Right lobe of liver (tissue), 6 donors: ENCODE measurements at regions not wholly inside any gene's neighbourhood (a gene's known extent, or its start where the extent isn't known, plus 50 kb on each side); places are given as distances from the start of the nearest gene placed in this dataset.
"Not testable (repeated sequence)": the region's sequence is repeated elsewhere in the genome, so short reads cannot be mapped to it uniquely, and the experiment has no call there.

ENCODE experiments used
- ATAC-seq, 4 donors: fragments of 200-7000 bp; cut with Tn5 transposase; one replicate each; pipeline ENCODE4 v1.9.1; 2020; ENCODE audit warnings: mild to moderate bottlenecking in 4 of 4, moderate library complexity in 4 of 4
- DNase-seq, 3 donors: peaks; one replicate each; pipeline ENCODE4 v3.0.0-alpha.2; 2020
- H3K27ac ChIP-seq, 3 donors: fragments of 200-600 bp; one replicate each; pipeline ENCODE4 v1.8.0; 2022
- H3K27me3 ChIP-seq, 2 donors: fragments of 200-600 bp; one replicate each; pipeline ENCODE4 v1.8.0; 2022
- H3K36me3 ChIP-seq, 4 donors: fragments of 200-600 bp; sonication (generic) in 1 of 4; one replicate each; pipeline versions ENCODE4 v1.5.1 to v1.8.0; 2017 to 2022; ENCODE audit warnings: control low read depth in 1 of 4
- H3K4me1 ChIP-seq, 4 donors: fragments of 200-600 bp; sonication (generic) in 1 of 4; one replicate each; pipeline versions ENCODE4 v1.5.1 to v1.8.0; 2017 to 2022; ENCODE audit warnings: control low read depth in 1 of 4
- H3K4me3 ChIP-seq, 3 donors: fragments of 200-600 bp; one replicate each; pipeline ENCODE4 v1.8.0; 2022
- H3K9me3 ChIP-seq, 4 donors: fragments of 200-600 bp; sonication (generic) in 1 of 4; one replicate each; pipeline versions ENCODE4 v1.5.1 to v1.8.0; 2017 to 2022; ENCODE audit warnings: control low read depth in 1 of 4
- CTCF ChIP-seq, 4 donors: fragments of 200-600 bp in 3 of 4; fragments of 450-650 bp in 1 of 4; IDR thresholded peaks; one replicate each; pipeline versions ENCODE4 v1.5.1 to v1.8.0; 2016 to 2022; ENCODE audit warnings: antibody characterized with exemption in 4 of 4, mild to moderate bottlenecking in 2 of 4
- POLR2A ChIP-seq: fragments of 450-650 bp; IDR thresholded peaks from one replicate; pipeline ENCODE4 v1.6.1; 2017; ENCODE audit warnings: antibody characterized with exemption, mild to moderate bottlenecking
- WGBS: methylation state at CpG from one replicate; pipeline ENCODE4 v1.1.6; 2018; ENCODE audit warnings: low coverage, low lambda C conversion rate; ENCODE audit not compliant: insufficient coverage; ENCODE audit errors: missing lambda C conversion rate; 5-methylcytosine and 5-hydroxymethylcytosine counted together
- intact Hi-C, 2 donors: fragments of 100-400 bp; cut with DNase I; formaldehyde crosslinking; loops; one replicate each; pipeline versions ENCODE4 v1.11.2 to v1.14.1; 2022
- donor health status: DM: no; HTN: yes; CAD: no.
- donor health status: DM: no; HTN: no; CAD: no.
- donor health status: DM: no; HTN: no; CAD: no.
- donor health status: DM: no; HTN: yes; CAD: no.
- donor health status: DM: no; HTN: yes; CAD: no.

DNA sequence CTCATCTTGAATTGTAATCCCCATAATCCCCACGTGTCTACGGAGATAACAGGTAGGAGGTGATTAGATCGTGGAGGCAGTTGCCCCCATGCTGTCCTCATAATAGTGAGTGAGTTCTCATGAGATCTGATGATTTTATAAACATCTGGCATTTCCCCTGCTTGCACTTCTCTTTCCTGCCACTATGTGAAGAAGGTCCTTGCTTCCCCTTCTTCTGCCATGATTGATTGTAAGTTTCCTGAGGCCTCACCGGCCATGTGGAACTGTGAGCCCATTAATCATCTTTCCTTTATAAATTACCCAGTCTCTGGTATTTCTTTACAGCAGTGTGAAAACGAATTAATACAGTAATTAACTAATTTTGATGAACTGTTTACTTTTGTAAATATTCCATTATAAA lies 582.5 kb downstream of the TSN start:
- no peaks in the 10 kb centered on the region for H3K9me3 ChIP-seq
- H3K27me3 ChIP-seq: no peaks in the 10 kb centered on the region
- H3K36me3 ChIP-seq: no peaks in the 10 kb centered on the region
- H3K27ac ChIP-seq: no peak overlapping the region
- TF ChIP-seq CTCF (IDR thresholded peaks at IDR 0.05): no peak
- no peak for TF ChIP-seq POLR2A
- H3K4me3 ChIP-seq: no peak overlapping the region
- DNase-seq (no peak), ATAC-seq (no peak)
- intact Hi-C loops: no loop called here
- H3K4me1 ChIP-seq: no peaks in the 10 kb centered on the region
- 42% methylated on average over 5 of the region's 5 CpGs for WGBS

DNA sequence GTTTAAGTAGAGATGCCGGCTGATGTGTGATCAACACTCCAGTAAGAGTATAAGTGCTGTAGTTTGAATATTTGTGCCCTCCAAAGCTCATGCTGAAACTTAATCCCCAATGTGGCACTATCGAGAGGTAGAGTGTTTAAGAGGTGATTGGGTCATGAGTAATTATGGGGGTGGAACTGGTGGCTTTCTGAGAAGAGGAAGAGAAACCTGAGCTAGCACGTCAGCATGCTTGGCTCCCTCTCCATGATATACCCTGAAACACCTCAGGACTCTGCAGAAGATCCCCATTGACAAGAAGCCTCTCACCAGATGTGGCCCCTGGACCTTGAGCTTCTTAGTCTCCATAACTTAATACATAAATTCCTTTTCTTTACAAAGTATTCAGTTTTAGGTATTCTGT lies 584.8 kb downstream of the TSN start:
- Histone ChIP-seq H3K4me1 (no peaks in the 10 kb centered on the region), H3K4me3 (no peak overlapping the region), H3K27me3 (no peaks in the 10 kb centered on the region), H3K36me3 (no peaks in the 10 kb centered on the region), H3K9me3 (no peaks in the 10 kb centered on the region), H3K27ac (no peak overlapping the region)
- TF ChIP-seq CTCF (IDR thresholded peaks at IDR 0.05) (no peak), POLR2A (no peak)
- WGBS: 47% methylated on average over 3 of the region's 3 CpGs
- intact Hi-C loops: no loop called here
- DNase-seq (no peak), ATAC-seq (no peak)

DNA sequence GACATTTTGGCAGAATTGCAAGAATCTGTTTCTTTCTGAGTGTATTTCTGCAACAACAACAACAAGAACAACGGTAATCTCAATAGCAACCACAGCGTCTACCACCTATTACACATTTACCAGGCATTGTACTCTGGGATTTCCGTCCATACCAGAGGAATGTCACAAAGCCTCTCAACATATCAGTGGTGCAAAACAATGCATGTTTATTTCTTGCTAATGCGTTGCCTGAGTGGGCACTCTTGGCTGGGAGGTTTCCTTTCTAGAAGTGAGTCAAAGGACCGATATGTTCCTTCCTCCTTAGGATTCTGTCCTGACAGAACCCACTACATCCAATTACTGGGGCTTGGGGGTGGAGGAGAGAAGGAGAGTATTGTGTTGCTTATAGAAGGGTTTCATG lies 585.6 kb downstream of the TSN start:
- H3K4me3 ChIP-seq: no peak overlapping the region
- TF ChIP-seq CTCF (IDR thresholded peaks at IDR 0.05) (no peak), POLR2A (no peak)
- H3K36me3 ChIP-seq: no peaks in the 10 kb centered on the region
- H3K27me3 ChIP-seq: no peaks in the 10 kb centered on the region
- WGBS: 65% methylated on average over 5 of the region's 5 CpGs
- intact Hi-C loops: no loop called here
- ATAC-seq (no peak), DNase-seq (no peak)
- no peak overlapping the region for H3K27ac ChIP-seq
- H3K9me3 ChIP-seq: no peaks in the 10 kb centered on the region
- no peaks in the 10 kb centered on the region for H3K4me1 ChIP-seq

- intact Hi-C loops, H3K27me3 ChIP-seq, H3K27ac ChIP-seq, DNase-seq, ATAC-seq, H3K4me3 ChIP-seq, H3K9me3 ChIP-seq, H3K36me3 ChIP-seq, H3K4me1 ChIP-seq: not testable (repeated sequence)
- 50% methylated on average over 1 of the region's 8 CpGs for WGBS
Measured at GRCh38 chr2:122352151-122352550, 596.7 kb downstream of the TSN start.

- ATAC-seq: no peak
- TF ChIP-seq CTCF (IDR thresholded peaks at IDR 0.05): no peak
Measured at GRCh38 chr2:122357998-122358397, 602.5 kb downstream of the TSN start.

More at GRCh38 chr2:122357998-122358397, 602.5 kb downstream of the TSN start:
- no peaks in the 10 kb centered on the region for H3K9me3 ChIP-seq
- 62% methylated on average over 1 of the region's 1 CpG for WGBS
- no peak overlapping the region for H3K27ac ChIP-seq
- H3K4me3 ChIP-seq: no peak overlapping the region
- H3K36me3 ChIP-seq: no peaks in the 10 kb centered on the region
- no peaks in the 10 kb centered on the region for H3K27me3 ChIP-seq
- no peaks in the 10 kb centered on the region for H3K4me1 ChIP-seq
- DNase-seq: no peak
- intact Hi-C loops: no loop called here
